DMS53 treated with DMSO at 0.1 percent for 48 hours (cell line): ENCODE measurements at regions not wholly inside any gene's neighbourhood (a gene's known extent, or its start where the extent isn't known, plus 50 kb on each side); places are given as distances from the start of the nearest gene placed in this dataset.

ENCODE experiments used
- DNase-seq: peaks from one replicate; lab custom pipeline; 2025; ENCODE audit not compliant: unreplicated experiment; lab: John Stamatoyannopoulos, UW

- DNase-seq: no peak
Observed at GRCh38 chr11:127568891-127569290, 568.3 kb upstream of the KIRREL3 start.

- DNase-seq: no peak
Observed at GRCh38 chr11:127567237-127567932, 566.8 kb upstream of the KIRREL3 start.

GRCh38 chr11:127564810-127565209 lies 564.2 kb upstream of the KIRREL3 start:
- DNase-seq: no peak

GRCh38 chr11:127559978-127560377 lies 559.4 kb upstream of the KIRREL3 start:
- no peak for DNase-seq

- no peak for DNase-seq
Observed at GRCh38 chr11:127552446-127552845, 551.9 kb upstream of the KIRREL3 start.

GRCh38 chr11:127531167-127531566 lies 530.6 kb upstream of the KIRREL3 start:
- DNase-seq: no peak

GRCh38 chr11:127528297-127528696 lies 527.7 kb upstream of the KIRREL3 start:
- no peak for DNase-seq

- DNase-seq: no peak
Observed at GRCh38 chr11:127524618-127525017, 524.0 kb upstream of the KIRREL3 start.

- no peak for DNase-seq
Observed at GRCh38 chr11:127521413-127521812, 520.8 kb upstream of the KIRREL3 start.

GRCh38 chr11:127507851-127508250 lies 507.3 kb upstream of the KIRREL3 start:
- DNase-seq: no peak

- no peak for DNase-seq
Observed at GRCh38 chr11:127506647-127507046, 506.1 kb upstream of the KIRREL3 start.

- DNase-seq: no peak
Observed at GRCh38 chr11:127506126-127506525, 505.6 kb upstream of the KIRREL3 start.

GRCh38 chr11:127496165-127496564 lies 495.6 kb upstream of the KIRREL3 start:
- DNase-seq: no peak

GRCh38 chr11:127493330-127494022 lies 492.9 kb upstream of the KIRREL3 start:
- DNase-seq: peak; percentile 20

- DNase-seq: no peak
Observed at GRCh38 chr11:127492029-127492428, 491.5 kb upstream of the KIRREL3 start.

GRCh38 chr11:127491589-127491988 lies 491.0 kb upstream of the KIRREL3 start:
- no peak for DNase-seq

GRCh38 chr11:127490896-127491295 lies 490.3 kb upstream of the KIRREL3 start:
- no peak for DNase-seq

GRCh38 chr11:127485541-127485940 lies 485.0 kb upstream of the KIRREL3 start:
- no peak for DNase-seq

GRCh38 chr11:127481391-127481790 lies 480.8 kb upstream of the KIRREL3 start:
- no peak for DNase-seq

- no peak for DNase-seq
Observed at GRCh38 chr11:127478826-127479225, 478.3 kb upstream of the KIRREL3 start.

- no peak for DNase-seq
Observed at GRCh38 chr11:127474766-127475165, 474.2 kb upstream of the KIRREL3 start.

GRCh38 chr11:127472505-127472904 lies 471.9 kb upstream of the KIRREL3 start:
- DNase-seq: no peak

- no peak for DNase-seq
Observed at GRCh38 chr11:127471662-127472061, 471.1 kb upstream of the KIRREL3 start.
